ENCODE measurements at regions not wholly inside any gene's neighbourhood (a gene's known extent, or its start where the extent isn't known, plus 50 kb on each side); places are given as distances from the start of the nearest gene placed in this dataset.
"Not testable (repeated sequence)": the region's sequence is repeated elsewhere in the genome, so short reads cannot be mapped to it uniquely, and the experiment has no call there.

DNA sequence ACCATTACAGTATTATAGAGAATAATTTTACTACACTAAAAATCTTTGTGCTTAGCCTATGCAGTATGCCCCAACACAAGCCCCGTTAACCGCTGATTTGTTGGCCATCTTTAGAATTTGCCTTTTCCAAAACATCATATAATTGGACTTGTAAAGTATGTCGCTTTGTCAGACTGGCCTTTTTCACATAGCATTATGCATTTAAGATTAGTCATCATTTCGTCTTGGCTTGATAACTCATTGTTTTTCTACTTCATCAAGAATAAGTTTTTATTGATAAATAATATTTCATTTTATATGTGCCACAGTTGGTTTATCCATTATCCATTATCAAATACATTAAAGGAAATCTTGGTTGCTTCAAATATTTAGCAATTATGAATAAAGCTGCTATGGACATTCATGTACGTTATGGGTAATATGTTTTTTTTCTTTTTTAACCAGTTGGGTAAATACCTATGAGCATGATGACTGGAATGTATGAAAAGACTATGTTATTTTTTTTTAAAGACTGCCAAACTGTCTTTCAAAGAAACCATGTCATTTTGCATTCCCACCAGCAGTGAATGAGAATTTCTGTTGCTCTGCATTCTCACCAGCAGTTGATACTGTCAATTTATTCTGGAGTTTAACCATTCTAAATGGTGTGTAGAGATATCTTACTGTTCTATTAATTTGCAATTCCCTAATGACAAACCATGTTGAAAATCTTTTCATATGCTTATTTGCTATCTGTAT is 273.1 kb upstream of the KCND2 start:
- DNase-seq (ENCODE audit: low spot score): peak; percentile 8

DNA sequence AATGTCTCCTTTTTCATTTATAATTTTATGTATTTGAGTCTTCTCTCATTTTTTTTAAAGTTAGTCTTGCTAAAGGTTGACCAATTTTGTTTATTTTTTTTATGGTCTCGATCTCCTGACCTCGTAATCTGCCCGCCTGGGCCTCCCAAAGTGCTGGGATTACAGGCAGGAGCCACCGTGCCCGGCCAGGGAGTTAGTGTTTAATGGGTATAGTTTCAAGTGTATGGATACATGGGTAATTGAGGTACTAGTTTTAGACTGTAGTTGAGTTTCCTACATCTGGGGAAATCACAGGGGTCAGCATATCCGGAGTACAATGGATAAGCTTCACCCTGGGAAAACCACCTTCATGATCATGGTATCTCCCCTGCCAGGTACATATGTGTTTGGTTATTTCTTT is 267.3 kb upstream of the KCND2 start:
- no peak for DNase-seq (ENCODE audit: low spot score)

DNA sequence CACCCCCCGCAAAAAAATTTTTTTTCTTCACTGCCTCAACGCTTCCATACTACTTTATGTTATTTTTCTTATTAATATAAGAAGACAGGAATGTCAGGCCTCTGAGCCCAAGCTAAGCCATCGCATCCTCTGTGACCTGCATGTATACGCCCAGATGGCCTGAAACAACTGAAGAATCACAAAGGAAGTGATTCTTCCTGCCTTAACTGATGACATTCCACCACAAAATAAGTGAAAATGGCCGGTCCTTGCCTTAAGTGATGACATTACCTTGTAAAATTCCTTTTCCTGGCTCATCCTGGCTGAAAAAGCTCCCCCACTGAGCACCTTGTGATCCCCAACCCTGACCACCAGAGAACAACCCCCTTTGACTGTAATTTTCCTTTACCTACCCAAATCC is 258.7 kb upstream of the KCND2 start:
- DNase-seq (ENCODE audit: low spot score): not testable (repeated sequence)

DNA sequence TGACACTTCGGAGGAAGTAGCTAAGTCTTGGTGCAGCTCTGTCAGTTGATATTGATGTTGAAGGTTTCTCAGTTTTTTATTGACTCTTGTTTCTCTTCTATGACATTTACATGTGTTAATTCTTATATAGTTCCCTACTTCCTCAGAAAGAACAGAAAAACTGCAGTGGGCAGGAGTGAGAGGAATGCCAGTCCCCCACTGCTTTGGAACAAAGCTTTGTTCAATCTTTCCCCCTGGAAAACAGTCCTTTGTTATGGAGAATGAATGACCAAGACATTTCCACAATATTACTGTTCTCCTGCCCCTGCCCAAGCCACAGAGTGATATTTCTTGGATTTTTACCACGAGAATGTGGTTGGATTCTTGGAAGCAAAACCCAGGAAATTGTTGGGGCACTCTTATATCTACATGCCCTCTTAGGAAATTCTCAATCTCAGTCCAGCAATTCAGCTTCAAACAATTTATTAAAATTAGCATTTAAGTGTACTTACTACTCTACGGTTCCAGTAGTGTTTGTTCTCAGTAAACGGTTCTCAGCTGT is 258.0 kb upstream of the KCND2 start:
- no peak for DNase-seq (ENCODE audit: low spot score)

DNA sequence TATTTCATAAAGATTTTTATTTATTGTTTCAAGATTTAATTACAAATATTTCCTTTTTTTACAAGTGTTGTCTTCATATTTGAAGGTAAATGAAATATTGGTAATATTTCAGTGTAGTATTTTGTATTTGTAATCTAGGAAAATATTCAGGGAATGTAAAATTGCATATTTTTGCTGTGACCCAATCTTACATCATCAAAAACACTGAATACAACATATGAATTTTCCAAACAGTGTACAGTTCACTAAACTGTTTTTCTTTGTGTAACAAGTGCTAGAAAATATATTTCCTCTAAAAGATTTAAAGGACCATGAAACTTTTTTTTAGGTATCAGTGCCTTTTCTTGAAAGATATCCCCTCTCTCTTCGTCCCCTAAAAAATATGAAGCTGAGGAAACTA is 251.9 kb upstream of the KCND2 start:
- DNase-seq (ENCODE audit: low spot score): no peak

DNA sequence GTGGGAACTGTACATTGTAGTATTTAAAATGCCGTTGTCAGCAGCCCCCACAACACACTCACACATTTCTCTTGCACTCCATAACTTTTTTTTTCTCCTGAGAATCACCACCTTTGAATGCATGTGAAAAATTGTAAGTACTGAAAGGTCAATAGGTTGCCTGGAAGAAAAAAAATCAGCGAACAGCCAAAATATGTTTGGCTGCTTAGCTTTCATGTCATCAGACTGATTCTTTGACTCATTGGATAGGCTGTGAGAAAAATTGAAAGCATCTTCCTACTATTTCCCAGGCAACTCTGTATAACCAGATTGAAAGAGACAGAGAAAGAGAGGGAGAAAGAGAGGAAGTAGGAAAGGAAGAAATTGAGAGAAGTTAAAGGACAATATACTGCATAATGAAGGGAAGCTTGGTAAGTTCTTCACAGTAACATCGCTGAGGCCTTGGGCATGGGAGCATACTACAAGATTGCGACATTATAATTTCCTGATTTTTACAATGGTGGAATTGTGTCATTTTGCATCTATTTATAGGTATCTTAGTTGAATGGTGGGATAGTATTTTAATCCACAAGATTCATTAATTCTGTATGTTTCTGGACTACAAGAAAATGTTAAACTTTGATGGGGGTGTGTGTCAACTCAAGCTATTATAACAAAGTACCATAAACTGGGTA is 249.3 kb upstream of the KCND2 start:
- no peak for DNase-seq (ENCODE audit: low spot score)

DNA sequence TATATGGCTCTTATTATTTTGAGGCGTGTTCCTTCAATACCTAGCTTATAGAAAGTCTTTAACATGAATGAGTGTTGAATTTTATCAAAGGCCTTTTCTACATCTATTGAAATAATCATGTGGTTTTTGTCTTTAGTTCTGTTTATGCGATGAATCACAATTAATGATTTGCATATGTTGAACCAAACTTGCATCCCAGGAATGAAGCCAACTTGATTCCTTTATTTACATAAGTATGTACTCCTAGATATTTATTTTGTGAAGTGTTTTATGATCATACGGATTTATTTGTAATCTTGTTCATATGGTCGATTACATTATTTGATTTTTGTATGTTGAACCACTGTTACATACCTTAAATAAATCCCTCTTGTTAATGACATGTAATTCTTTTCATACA is 244.3 kb upstream of the KCND2 start:
- no peak for DNase-seq (ENCODE audit: low spot score)

DNA sequence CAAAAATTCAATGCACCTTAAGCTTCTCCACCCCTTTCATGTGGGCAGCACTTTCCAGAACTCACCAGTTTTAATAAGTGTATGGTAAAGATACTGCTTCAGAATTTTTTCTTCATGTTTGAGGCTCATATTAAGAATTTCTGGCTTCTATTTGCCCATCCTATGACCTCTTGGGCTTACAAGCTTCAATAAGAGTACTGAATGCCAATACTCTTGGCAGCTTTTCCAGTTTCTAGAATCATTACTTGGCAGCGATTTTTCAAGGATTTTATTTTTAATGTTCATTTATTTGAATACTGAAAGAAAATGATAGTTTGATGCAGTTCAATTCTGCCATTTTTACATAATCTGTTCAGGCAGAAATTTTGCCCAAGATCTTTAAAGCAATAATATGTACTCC is 242.1 kb upstream of the KCND2 start:
- no peak for DNase-seq (ENCODE audit: low spot score)

DNA sequence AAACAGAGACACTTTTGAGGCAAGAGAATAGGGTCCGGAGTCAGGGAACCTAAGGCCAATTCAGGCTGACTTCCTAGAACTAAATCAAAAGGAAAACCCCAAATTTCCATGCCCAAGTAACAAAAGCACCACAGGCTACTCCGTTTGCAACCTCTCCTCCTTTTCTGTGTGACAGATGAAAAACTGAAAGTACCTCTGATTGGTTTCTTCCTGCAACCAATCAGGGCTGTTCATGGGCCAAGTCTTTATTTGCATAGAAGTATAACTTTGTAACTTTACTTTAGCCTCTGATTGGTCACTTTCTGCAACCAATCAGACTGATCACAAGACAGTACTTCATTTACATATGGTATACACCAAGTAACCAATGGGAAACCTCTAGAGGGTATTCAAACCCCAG is 239.9 kb upstream of the KCND2 start:
- peak; percentile 16 for DNase-seq (ENCODE audit: low spot score)

DNA sequence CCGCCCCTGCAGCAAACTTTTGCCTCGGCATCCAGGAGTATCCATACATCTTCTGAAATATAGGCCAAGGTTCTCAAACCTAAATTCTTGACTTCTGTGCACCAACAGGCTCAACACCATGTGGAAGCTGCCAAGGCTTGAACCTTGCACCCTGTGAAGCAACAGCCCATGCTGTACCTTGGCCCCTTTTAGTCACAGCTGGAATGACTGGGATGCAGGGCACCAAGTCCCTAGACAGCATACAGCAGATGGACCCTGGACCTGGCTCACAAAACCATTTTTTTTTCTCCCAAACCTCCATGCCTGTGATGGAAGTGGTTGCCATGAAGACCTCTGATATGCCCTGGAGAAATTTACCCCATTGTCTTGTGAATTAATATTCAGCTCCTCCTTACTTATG is 233.8 kb upstream of the KCND2 start:
- no peak for DNase-seq (ENCODE audit: low spot score)

DNA sequence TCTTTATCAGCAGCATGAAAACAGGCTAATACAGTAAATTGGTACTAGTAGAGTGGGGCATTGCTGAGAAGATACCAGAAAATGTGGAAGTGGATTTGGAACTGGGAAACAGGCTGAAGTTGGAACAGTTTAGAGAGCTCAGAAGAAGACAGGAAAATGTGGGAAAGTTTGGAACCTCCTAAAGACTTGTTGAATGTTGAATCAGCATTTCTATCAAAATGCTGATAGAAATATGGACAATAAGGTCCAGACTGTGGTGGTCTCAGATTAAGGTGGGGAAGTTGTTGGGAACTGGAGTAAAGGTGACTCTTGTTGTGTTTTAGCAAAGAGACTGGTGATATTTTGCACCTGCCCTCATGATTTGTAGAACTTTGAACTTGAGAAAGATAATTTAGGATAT is 231.2 kb upstream of the KCND2 start:
- DNase-seq (ENCODE audit: low spot score): no peak

DNA sequence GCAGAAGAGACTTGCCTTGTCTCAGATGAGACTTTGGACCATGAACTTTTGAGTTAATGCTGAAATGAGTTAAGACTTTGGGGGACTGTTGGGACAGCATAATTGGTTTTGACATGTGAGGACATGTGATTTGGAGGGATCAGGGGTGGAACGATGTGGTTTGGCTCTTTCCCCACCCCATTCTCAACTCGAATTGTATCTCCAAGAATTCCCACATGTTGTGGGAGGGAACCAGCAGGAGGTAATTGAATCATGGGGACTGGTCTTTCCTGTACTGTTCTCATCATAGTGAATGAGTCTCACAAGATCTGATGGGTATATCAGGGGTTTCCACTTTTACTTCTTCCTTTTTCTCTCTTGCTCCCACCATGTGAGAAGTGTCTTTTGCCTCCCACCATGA is 229.7 kb upstream of the KCND2 start:
- DNase-seq (ENCODE audit: low spot score): no peak

DNA sequence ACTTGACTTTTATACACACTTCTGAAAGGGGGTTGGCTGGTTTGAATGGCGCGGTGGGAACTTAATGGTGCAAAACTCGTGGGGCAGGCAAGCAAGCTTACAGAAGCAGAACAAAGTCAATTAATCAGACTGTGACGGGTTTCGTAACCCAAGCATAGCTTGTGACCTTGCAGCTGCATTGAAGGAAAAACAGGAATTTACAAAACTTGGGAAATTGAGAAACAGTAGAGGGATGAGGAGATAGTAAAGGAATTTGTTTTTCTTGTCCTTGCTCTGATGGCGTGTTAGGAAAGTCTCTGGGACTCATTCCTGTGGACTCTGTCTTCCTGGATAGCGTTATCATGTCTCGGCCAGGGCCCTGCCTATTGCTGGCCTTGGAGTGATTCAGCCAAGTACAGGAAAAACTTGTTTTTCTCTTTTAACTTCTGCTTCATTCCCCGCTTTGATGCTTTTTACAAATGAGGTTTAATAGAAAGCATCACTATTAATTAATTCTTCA is 220.0 kb upstream of the KCND2 start:
- no peak for DNase-seq (ENCODE audit: low spot score)

DNA sequence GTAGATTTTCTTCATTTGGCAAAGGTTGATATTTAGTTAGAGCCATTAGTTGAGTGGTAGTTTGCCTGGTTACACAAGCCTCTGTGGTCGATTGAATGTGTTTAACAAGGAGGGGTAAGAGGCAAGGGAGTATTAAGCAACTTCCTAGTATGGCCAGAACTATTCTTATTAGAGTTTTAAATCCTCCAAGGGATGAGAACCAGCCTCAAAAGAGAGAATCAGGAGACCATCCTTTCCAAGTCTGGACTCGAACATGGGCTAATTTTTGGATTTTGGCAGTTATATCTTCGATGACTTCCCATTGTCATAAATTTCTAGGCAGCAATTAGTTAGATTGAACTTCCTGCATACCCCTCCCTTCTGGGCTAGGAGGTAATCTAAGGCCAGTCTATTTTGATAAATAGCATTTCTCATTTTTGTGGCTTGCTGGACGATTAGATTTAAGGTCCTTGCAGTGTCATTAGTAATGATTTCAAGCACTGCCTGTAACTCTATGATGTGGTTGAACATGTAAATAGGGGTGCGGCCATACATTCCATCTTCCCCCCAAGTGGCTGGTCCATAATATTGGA is 219.5 kb upstream of the KCND2 start:
- no peak for DNase-seq (ENCODE audit: low spot score)

DNA sequence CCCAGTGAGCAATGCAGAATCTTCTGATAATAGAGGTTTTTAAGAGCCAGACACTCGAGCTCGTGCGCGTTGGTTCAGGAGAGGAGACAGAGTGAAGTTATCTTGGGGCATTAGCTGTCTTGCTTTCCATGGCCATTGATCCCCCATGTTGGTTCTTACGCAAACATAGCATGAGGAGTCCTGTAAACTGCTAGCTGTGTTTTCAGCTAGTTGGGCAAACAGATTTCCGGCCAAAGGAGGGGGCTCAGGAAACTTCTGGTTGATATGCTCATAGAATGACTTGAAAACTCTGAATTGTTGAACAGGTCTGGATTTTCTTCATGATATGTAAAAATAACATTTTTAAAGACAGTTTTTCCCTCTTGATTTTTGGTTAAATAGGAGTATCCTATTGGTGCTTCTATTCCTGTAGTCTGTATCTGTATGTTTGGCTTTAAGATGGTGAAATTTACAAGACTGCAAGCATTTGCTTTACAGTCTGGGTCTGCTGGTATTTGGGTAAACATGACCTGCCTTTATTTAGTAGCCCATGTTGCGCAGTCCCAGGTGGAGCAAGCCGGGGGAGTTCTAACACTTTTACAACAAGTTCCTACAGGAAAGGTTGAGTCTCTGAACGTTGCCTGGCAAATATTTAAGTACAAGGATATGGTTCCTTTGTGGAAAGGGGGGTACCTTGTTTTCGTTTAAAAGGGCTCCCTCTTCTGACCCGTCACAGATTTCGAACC is 218.4 kb upstream of the KCND2 start:
- no peak for DNase-seq (ENCODE audit: low spot score)

DNA sequence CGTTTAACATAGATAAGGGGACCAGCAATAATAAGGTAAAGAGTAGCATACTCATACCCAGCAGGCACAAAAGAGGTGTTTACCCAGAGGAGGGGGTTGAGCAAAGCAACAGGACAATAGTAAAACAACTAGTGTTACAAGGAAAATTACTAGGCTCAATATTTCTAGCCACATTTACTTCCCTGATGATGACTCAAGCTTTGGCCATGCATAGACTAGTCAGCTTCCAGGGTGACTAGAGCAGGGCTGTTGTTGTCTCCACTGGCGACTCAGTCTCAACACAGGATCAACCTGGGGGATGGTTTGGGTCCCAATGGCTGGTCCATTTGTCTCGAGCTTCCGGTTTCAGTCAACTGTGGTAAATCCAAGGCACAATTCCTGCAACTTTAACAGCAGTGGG is 217.7 kb upstream of the KCND2 start:
- peak; percentile 62 for DNase-seq (ENCODE audit: low spot score)

DNA sequence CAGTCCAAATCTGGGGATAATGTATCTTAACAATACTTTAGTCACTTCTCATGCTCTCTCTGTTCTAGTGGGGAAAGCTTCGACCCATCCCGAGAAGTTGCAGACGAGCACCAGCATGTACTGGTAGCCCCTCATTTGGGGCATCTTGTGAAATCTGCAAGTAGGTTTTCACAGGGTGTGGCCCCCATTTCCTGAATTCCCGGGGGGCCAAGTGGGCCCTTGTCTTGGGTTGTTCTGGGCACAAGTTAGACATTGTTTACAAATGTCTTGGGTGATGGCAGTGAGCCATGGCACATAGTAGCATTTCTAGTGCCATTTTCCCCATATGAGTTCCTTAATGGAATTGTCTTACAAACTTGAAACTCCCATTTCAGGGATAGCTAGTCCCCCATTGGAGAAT is 216.7 kb upstream of the KCND2 start:
- DNase-seq (ENCODE audit: low spot score): no peak

DNA sequence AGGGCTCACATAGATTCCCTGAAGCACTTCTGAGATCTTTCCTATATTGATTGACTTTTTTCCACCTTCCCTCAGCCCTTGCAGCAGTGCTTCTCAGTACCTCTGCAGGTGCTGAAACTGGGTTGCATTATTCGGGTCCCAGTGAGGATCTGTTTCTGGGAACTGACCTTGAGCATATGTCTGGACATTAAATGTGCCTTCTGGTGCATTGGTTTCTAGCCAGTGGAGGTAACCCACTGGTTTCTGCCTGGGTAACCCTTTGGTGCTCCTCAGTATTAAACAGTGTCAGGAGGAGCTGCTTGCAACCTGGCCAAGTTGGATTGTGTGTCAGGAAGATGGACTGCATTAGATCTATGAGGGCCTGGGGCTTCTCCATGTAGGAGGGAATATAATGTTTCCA is 213.3 kb upstream of the KCND2 start:
- no peak for DNase-seq (ENCODE audit: low spot score)

DNA sequence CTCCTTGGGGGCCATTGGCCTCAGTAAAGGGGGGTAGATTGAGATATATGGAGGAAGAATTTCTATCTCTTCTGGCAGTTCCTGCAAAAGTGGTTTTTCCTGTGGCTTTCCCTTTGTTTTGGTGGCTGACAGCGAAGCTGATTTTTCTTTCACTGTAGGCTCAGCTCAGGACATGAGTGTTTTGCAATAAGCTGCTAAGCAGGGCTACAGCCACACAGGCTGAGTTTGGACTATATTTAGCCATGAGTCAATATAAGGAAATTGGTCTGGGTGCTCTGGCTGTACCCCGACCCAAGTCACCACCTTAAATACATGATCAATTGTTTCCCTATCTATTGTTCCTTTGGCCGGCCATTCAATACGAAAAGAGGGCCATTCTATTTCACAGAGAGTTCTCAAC is 212.7 kb upstream of the KCND2 start:
- DNase-seq (ENCODE audit: low spot score): no peak

DNA sequence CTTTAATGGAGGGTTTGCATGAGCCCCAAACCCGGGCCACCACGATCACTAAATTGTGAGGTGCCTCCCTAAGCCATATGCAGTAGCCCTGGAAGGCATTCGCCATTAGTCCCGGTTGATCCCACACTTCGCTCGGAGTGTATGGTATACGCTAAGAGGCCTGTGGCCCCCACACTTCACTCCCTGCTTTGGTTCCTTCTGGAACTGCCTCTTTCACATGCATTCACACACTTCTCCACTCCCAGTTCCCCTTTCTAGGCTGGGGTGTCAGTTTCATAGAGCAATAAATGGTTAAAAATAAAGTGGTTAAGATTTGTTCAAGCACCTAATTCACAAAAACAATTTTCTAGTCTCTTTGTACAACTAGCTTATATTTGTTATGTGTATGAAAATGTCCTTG is 212.1 kb upstream of the KCND2 start:
- no peak for DNase-seq (ENCODE audit: low spot score)

DNA sequence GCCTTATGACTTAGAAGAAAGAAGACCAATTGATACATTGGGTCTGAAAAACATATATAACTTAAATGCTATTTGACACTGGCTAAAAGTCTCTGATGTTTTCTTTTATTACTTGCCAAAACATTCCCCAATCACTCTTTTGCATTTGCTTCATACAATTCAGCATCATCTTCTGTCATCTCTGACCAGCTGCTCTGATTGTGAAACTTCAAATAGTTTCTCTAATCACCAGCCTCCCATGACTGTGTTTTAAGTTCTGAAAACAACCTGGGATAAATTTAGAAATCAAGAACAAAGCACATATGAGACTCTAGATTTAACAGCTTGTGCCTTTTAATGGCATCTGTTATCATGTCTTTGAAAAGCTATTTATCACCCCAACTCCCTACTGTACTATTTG is 208.4 kb upstream of the KCND2 start:
- no peak for DNase-seq (ENCODE audit: low spot score)

DNA sequence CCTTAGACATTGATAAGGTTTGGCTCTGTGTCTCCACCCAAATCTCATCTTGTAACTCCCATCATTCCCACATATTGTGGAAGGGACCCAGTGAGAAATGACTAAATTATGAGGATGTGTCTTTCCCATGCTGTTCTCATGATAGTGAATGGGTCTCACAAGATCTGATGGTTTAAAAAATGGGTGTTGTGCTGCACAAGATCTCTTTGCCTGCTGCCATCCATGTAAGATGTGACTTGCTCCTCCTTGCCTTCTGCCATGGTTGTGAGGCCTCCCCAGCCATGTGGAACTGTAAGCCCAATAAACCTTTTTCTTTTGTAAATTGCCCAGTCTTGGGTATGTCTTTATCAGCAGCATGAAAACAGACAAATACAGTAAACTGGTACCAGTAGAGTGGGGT is 206.1 kb upstream of the KCND2 start:
- not testable (repeated sequence) for DNase-seq (ENCODE audit: low spot score)

DNA sequence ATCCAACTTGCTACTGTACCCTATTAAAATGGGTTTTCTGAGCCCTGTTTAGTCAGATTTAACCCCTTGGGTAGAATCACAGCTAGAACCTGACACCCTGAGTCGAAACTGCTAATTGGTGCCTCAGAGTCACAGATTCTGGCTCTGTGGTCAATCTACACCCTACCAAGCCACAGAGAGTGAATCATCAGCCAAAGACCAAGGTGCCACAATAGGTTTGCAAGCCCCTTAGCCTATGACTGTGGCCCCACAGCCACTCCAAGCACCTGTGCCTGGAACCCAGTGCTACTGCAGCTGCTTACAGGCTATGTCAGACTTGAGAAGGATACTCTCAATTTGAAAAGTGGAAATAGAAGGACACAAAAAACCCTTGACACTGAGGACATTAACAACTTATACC is 202.8 kb upstream of the KCND2 start:
- DNase-seq (ENCODE audit: low spot score): no peak
